ENCODE measurements at regions not wholly inside any gene's neighbourhood (a gene's known extent, or its start where the extent isn't known, plus 50 kb on each side); places are given as distances from the start of the nearest gene placed in this dataset.

DNA sequence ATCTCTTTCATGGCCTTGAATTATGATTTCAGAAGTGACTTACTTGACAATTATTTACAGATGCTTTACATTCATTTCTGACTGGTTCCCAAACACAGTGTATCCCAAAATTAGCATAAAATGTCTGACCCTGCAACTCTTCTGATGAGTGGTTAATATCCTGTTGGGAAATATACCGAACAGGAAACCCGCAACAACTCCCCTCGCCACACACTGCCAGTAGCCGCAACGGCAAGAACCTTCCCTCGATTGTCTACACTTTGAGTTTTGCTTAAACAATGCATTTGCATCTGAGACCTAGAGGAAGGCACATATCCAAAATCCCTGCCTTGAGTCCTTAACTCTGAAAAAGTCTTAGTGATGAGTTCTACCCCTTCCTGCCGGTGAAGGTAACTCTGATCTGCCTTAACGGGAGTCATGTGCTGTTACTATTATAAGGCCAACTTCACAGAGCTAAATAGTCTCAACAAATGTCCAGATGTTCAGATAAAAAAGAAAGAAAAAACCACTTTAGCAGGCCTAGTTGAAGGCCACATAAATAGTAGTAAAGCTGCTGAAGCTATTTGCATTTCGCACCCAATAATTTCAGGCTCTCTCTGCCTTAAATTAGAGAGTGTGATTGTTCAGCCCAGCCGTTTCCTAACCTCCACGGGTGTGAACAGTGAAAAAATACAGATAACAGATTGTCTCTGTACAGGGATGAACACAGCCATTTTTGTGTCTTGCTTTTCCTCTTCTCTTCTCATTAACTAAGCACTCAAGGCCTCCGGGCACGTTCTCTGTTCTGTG lies 321.1 kb downstream of the HS3ST3B1 start:
- TF ChIP-seq, protein P1, sequence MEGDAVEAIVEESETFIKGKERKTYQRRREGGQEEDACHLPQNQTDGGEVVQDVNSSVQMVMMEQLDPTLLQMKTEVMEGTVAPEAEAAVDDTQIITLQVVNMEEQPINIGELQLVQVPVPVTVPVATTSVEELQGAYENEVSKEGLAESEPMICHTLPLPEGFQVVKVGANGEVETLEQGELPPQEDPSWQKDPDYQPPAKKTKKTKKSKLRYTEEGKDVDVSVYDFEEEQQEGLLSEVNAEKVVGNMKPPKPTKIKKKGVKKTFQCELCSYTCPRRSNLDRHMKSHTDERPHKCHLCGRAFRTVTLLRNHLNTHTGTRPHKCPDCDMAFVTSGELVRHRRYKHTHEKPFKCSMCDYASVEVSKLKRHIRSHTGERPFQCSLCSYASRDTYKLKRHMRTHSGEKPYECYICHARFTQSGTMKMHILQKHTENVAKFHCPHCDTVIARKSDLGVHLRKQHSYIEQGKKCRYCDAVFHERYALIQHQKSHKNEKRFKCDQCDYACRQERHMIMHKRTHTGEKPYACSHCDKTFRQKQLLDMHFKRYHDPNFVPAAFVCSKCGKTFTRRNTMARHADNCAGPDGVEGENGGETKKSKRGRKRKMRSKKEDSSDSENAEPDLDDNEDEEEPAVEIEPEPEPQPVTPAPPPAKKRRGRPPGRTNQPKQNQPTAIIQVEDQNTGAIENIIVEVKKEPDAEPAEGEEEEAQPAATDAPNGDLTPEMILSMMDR (IDR thresholded peaks at IDR 0.05), result no peak
- Mint-ChIP-seq H3K4me1 (ENCODE audit: unreplicated experiment) (peaks cover 29% of the 10 kb centered on the region), H3K36me3 (ENCODE audit: unreplicated experiment) (no peaks in the 10 kb centered on the region), H3K27me3 (ENCODE audit: unreplicated experiment) (no peaks in the 10 kb centered on the region), H3K9me3 (ENCODE audit: unreplicated experiment) (no peaks in the 10 kb centered on the region), H3K4me3 (ENCODE audit: unreplicated experiment) (no peak overlapping the region), H3K27ac (ENCODE audit: unreplicated experiment) (no peak overlapping the region)
- no peak for DNase-seq (ENCODE audit: extremely low spot score, unreplicated experiment)

DNA sequence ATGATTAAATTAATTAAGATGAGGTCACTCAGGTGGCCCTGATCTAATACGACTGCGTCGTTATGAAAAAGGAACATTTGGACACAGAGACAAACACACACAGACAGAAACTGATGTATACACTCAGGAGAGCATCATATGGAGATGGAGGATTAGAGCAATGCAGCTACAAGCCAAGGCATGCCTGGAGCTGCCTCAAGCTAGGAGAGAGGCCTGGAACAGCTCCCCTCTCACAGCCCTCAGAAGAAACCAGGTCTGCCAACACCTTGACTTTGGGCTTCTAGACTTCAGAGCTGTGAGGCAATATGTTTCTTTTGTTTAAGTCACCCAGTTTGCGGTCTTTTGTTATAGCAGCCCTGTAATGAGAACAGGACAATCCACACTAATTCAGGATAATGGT lies 318.9 kb downstream of the HS3ST3B1 start:
- TF ChIP-seq, protein P1 (IDR thresholded peaks at IDR 0.05), result no peak
- DNase-seq (ENCODE audit: extremely low spot score, unreplicated experiment), result no peak
- H3K27me3 Mint-ChIP-seq (ENCODE audit: unreplicated experiment), result no peaks in the 10 kb centered on the region
- no peaks in the 10 kb centered on the region for H3K36me3 Mint-ChIP-seq (ENCODE audit: unreplicated experiment)
- H3K4me3 Mint-ChIP-seq (ENCODE audit: unreplicated experiment), result no peak overlapping the region
- H3K4me1 Mint-ChIP-seq (ENCODE audit: unreplicated experiment), result peaks cover 36% of the 10 kb centered on the region
- no peak overlapping the region for H3K27ac Mint-ChIP-seq (ENCODE audit: unreplicated experiment)
- no peaks in the 10 kb centered on the region for H3K9me3 Mint-ChIP-seq (ENCODE audit: unreplicated experiment)

DNA sequence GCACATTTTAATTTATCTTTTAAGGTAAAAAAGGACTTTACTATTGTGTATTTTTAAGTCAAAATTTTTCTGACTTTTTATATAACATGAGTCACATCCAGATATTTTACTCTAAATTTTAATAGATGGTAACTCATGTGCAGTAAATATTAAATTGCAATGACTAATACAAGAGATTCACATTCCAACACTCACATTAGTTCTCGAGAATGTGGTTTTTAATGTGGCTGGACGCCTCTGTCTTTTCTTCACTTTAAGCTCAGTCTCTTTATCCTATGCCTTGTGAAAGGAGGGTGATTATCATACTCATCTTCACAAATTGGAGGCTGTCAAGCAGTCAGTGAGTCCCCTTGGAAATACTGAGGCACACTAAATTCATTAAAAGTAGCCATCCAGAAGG lies 315.6 kb downstream of the HS3ST3B1 start:
- Mint-ChIP-seq H3K27ac (ENCODE audit: unreplicated experiment) (peak overlapping the region; percentile 18), H3K4me3 (ENCODE audit: unreplicated experiment) (no peak overlapping the region), H3K27me3 (ENCODE audit: unreplicated experiment) (no peaks in the 10 kb centered on the region), H3K9me3 (ENCODE audit: unreplicated experiment) (peaks cover 6% of the 10 kb centered on the region), H3K36me3 (ENCODE audit: unreplicated experiment) (no peaks in the 10 kb centered on the region), H3K4me1 (ENCODE audit: unreplicated experiment) (peaks cover 20% of the 10 kb centered on the region)
- TF ChIP-seq, protein P1 (IDR thresholded peaks at IDR 0.05), result no peak
- no peak for DNase-seq (ENCODE audit: extremely low spot score, unreplicated experiment)

DNA sequence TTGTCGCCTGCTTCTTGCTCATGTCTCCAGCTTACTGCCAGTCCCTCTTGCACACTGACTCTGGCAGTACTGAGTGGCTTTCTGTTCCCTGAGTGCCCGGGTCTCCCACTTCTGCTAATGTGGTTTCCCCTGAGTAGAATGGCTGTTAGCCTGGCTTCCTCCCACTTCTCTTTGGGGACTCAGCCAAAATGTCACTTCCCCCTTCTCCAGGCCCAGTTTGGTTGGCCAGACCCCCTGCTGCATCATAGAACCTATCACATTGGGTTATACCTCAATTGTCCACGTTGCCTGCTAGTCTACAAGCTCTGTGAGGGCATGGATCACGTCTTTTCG lies 304.4 kb downstream of the HS3ST3B1 start:
- H3K4me3 Mint-ChIP-seq (ENCODE audit: unreplicated experiment), result no peak overlapping the region
- no peak for DNase-seq (ENCODE audit: extremely low spot score, unreplicated experiment)
- H3K4me1 Mint-ChIP-seq (ENCODE audit: unreplicated experiment), result no peaks in the 10 kb centered on the region
- H3K27me3 Mint-ChIP-seq (ENCODE audit: unreplicated experiment), result peaks cover 2% of the 10 kb centered on the region
- TF ChIP-seq, protein P1 (IDR thresholded peaks at IDR 0.05), result no peak
- H3K27ac Mint-ChIP-seq (ENCODE audit: unreplicated experiment), result no peak overlapping the region
- H3K36me3 Mint-ChIP-seq (ENCODE audit: unreplicated experiment), result peaks cover 1% of the 10 kb centered on the region
- peaks cover 14% of the 10 kb centered on the region for H3K9me3 Mint-ChIP-seq (ENCODE audit: unreplicated experiment)

DNA sequence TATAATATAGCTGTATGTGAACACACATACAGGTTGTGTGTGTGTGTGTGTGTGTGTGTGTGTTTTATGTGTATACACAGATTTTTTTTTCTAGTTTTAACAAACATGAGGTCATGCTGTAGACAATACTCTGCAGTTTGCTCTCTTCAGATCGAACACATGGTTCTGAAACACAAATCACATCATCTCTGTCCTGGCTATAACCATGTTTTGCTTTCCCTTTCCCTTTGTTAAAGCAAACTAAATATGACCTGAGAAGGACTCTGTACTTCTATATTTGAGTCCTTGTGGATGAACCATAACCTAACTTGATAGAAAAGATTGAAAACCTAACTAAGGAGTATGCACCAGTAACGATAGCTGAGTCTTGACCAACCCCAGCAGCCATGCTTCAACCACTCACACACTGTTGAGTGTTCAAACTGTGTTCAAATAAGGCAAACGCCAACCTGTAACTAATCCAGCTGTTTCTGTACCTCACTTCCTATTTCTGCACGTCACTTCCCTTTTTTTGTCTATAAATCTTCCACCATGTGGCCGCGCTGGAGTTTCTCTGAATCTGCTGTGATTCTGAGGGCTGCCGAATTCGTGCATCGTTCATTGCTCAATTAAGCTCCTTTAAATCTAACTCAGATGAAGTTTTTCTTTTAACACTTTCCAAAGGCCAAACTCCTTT lies 303.8 kb downstream of the HS3ST3B1 start:
- no peak for DNase-seq (ENCODE audit: extremely low spot score, unreplicated experiment)
- peaks cover 2% of the 10 kb centered on the region for H3K27me3 Mint-ChIP-seq (ENCODE audit: unreplicated experiment)
- no peak overlapping the region for H3K27ac Mint-ChIP-seq (ENCODE audit: unreplicated experiment)
- H3K4me1 Mint-ChIP-seq (ENCODE audit: unreplicated experiment), result no peaks in the 10 kb centered on the region
- TF ChIP-seq, protein P1 (IDR thresholded peaks at IDR 0.05), result no peak
- H3K4me3 Mint-ChIP-seq (ENCODE audit: unreplicated experiment), result no peak overlapping the region
- peaks cover 18% of the 10 kb centered on the region for H3K9me3 Mint-ChIP-seq (ENCODE audit: unreplicated experiment)
- peaks cover 1% of the 10 kb centered on the region for H3K36me3 Mint-ChIP-seq (ENCODE audit: unreplicated experiment)

Measured in osteocyte (in vitro differentiated cells).